HS-27A (cell line): ENCODE measurements at regions not wholly inside any gene's neighbourhood (a gene's known extent, or its start where the extent isn't known, plus 50 kb on each side); places are given as distances from the start of the nearest gene placed in this dataset.
A peak's percentile ranks its signal among the peaks of the same experiment; 100 is the strongest.
"Not testable (repeated sequence)": the region's sequence is repeated elsewhere in the genome, so short reads cannot be mapped to it uniquely, and the experiment has no call there.

Experiments
- DNase-seq: peaks from one replicate; pipeline ENCODE4 v3.0.0-alpha.2; 2012; ENCODE audit warnings: low read depth, missing footprints

DNA sequence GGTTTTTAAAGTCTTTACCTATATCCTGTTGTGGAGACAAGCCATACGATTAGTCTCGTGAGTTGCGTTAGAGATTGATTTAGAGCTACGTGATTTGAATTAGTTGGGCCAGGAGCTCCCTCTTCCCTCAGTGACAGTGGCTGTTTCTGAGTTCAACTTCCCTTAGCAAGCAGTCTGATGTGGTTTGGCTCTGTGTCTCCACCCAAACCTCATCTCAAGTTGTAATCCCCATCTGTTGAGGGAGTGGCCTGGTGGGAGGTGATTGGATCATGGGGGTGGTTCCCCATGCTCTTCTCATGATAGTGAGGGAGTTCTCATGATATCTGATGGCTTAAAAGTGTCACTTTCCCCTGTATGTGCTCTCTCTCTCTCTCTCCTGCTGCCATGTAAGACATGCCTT, 192.9 kb upstream of the PTGFR start:
- no peak for DNase-seq

- no peak for DNase-seq
These were observed 192.4 kb upstream of the PTGFR start for GRCh38 chr1:78298349-78298748.

DNA sequence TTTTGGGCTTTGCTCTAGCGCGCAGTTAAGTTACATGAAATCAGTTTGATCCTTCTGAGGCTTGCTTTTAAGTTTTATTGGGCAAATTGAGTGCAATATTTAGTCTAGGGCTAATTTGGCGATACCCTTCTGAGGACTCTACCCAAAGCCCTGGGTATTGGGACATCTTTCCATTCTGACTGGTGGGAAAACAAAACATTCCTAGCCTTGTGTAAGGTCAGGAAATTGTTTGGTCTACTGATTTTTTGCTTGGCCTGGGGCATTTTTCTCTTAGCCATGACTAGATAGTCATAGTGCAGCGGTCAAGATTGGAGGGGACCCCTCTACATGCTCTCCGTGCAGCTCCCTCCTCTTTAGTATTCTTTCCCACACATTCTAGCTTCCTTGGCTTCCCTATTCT, 189.6 kb upstream of the PTGFR start:
- DNase-seq = no peak

DNA sequence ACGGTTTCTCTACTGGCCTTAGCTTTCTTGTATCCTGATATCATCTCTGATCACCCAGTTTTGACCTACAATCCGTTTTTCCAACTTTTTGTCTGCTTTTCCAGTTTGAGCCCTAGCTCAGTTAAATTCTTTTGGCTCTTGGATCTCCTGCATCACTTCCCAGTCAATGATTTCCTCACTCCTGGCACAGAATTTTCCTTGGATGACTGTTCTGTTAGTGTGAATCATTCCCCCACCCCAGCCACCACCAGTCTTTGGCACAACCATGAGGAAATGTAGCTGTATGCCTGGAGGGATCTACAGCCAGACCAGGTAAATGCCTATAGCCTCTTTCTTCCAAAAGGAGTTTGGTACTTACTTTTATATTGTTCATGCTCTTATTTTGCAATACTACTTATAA, 187.2 kb upstream of the PTGFR start:
- DNase-seq = peak; percentile 79

GRCh38 chr1:78304341-78304740, 186.4 kb upstream of the PTGFR start:
- DNase-seq = no peak

- DNase-seq = no peak
These were observed 186.0 kb upstream of the PTGFR start for GRCh38 chr1:78304761-78305160.

GRCh38 chr1:78310261-78310660, 180.5 kb upstream of the PTGFR start:
- DNase-seq = not testable (repeated sequence)

DNA sequence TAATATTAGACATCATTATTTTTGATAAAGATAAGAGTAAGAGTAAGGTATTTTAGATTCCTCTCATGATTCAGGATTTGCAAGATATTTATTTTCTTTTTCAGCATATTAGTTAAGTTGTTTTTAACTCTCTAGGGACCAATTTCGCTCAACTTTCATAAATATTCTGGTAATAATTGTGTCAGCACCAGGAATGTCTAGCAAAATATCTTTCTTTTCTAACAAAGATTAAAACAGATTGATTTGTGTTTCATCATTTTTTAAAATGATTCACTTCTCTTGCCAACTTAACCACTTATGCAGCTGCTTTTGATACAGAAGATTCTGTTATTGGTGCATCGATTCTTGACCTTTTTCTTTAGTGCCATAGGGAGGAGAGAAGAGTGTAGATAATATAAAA, 172.8 kb upstream of the PTGFR start:
- DNase-seq = no peak

DNA sequence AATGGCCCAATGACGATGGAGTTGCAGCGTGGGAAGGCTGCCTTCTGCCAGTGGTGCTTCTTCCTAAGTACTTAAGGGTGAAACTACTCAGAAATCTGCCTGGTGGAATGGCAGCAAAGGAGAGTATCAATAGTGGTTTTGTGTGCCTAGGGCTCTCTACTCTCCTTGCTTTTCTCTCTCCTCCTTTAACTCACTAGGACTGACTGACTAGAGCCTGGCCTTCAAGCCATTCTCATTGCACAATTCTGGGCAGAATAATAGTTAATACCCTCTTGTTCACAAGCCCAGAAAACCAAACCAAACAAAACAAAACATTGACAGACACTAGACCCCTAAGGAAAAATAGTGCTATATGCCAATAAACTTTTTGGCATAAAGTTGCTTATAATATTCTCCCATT, 171.2 kb upstream of the PTGFR start:
- DNase-seq = no peak

GRCh38 chr1:78322928-78323680, 167.7 kb upstream of the PTGFR start:
- no peak for DNase-seq

GRCh38 chr1:78325293-78325692, 165.5 kb upstream of the PTGFR start:
- DNase-seq = no peak

GRCh38 chr1:78329475-78329874, 161.3 kb upstream of the PTGFR start:
- DNase-seq = no peak

- no peak for DNase-seq
These were observed 159.0 kb upstream of the PTGFR start for GRCh38 chr1:78331799-78332198.

DNA sequence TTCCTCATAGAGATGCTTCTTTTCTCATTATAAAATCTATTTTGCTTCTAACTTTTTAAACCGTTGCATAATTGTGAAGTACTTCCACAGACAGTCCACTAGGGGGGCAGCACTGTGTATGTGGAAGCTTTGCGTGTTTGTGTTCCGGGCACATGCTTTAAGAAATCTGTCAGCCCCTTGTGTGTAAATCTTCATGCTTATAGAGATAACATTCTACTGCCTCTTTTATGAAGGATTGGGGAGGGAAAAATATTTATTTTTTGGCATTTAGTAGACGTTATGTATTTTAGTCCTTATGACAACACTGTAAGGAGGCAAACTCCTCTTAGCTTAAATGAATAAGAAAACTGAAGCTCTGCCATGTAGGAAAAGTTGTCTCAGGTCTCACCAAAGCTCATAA, 157.3 kb upstream of the PTGFR start:
- no peak for DNase-seq

- DNase-seq = no peak
These were observed 156.7 kb upstream of the PTGFR start for GRCh38 chr1:78334114-78334513.

DNA sequence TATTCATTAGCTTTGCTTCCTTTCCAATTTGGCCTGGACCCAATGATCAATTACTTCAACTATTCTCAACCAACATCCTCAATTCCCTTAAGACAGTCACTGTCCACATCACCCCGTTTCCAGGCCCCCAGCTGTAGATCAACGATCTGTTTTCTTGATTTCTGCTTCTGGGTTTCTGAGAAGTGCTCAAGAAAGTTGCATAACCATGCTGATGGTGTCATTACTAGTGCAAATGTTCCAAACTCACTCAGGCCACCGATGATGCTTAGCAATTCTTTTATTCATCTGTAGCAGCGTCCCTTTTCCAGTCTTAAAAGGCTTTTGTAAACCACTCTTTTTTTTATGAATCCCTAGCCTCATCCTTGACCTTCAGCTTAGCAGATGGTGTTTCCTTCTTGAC, 155.8 kb upstream of the PTGFR start:
- DNase-seq = no peak

DNA sequence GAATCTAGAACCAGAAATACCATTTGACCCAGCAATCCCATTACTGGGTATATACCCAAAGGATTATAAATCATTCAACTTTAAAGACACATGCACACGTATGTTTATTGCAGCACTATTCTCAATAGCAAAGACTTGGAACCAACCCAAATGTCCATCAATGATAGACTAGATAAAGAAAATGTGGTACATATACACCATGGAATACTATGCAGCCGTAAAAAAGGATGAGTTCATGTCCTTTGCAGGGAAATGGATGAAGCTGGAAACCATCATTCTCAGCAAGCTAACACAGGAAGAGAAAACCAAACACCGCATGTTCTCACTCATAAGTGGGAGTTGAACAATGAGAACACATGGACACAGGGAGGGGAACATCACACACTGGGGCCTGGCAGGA, 154.0 kb upstream of the PTGFR start:
- not testable (repeated sequence) for DNase-seq

GRCh38 chr1:78339490-78339889, 151.3 kb upstream of the PTGFR start:
- DNase-seq = peak; percentile 66

- peak; percentile 77 for DNase-seq
These were observed 150.8 kb upstream of the PTGFR start for GRCh38 chr1:78340006-78340405.

DNA sequence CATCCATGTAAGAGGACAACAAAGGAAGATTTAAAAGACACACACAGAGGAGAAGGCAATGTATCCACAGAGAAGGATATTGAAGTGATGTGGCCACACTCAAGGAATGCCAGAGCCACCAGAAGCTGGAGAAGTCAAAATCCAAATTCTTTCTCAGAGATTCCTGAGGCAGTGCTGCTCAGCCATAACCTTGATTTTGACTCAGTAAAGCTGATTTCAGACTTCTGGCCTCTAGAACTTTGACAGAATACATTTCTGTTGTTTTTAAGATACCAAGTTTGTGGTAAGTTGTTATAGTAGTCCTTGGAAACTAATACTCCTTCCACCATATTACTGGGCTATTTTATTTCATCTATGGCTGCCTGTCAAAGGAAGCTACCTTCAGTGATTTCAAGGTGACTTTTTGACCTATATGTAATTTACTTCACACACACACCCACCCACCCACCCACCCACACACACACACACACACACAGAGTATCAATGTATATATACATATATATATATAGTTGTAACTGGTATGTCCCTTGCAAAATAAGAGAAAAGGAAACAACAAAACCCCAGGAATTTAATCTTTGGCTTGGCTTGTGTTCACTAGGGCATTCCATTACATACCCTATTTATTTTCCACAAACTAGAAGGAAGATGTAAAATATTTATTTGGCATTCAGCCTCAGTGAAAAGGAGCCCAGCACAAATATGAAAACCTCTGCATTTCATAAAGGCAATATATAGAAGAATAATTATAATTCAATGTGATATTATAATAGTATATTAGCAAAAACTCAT, 142.1 kb upstream of the PTGFR start:
- no peak for DNase-seq

- no peak for DNase-seq
These were observed 139.1 kb upstream of the PTGFR start for GRCh38 chr1:78351551-78352216.

DNA sequence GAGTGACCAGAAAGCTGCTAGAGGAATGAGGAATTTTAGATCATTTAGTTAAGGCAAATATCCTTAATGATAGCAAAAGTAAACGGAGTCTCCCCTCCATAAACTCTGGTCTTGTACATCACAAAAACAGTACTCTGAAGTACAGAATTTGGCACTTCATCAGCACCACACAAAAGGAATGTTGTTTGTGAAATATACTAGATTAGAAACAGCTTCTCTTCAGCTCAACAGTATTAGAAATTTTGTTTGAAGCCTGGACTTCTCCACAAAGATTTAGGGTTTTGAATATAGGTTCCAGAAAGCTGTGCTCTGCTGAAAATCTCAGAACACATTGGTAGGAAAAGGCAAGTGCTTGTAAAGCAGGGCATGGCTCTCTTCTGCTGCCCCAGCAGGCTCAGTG, 135.1 kb upstream of the PTGFR start:
- no peak for DNase-seq

DNA sequence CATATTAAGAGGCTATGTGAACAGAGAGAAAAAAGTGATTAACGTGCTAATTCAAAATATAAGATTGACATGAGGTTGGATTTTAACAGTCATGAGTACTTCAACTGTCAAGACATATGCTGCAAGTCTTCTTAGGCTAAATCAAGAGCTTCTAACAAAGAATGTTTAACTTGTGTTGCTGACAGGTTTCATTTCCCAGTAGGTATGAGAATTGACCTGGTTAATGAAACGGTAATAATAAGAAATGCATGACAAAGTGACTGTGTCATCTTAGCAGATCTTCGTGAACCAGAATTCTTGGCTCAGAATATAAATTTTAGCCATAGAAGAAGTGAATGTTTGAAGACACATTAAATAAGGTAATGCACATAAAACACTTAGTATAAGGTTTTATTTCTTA, 132.6 kb upstream of the PTGFR start:
- no peak for DNase-seq
